ENCODE measurements at regions not wholly inside any gene's neighbourhood (a gene's known extent, or its start where the extent isn't known, plus 50 kb on each side); places are given as distances from the start of the nearest gene placed in this dataset.

DNA sequence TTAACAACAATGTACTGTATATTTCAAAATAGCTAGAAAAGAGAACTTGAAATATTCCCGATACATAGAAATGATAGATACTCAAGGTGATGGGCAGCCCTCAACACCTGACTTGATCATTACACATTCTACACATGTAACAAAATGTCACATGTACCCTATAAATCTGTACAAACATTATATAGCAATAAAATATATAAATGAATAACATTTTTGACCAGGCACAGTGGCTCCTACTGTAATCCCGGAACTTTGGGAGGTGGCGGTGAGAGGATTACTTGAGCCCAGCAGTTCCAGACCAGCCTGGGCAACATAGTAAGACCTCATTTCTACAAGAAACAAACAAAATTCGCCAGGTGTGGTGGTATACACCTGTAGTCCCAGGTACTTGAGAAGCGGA is 659.5 kb upstream of the NRP1 start:
- TF ChIP-seq, protein P1, sequence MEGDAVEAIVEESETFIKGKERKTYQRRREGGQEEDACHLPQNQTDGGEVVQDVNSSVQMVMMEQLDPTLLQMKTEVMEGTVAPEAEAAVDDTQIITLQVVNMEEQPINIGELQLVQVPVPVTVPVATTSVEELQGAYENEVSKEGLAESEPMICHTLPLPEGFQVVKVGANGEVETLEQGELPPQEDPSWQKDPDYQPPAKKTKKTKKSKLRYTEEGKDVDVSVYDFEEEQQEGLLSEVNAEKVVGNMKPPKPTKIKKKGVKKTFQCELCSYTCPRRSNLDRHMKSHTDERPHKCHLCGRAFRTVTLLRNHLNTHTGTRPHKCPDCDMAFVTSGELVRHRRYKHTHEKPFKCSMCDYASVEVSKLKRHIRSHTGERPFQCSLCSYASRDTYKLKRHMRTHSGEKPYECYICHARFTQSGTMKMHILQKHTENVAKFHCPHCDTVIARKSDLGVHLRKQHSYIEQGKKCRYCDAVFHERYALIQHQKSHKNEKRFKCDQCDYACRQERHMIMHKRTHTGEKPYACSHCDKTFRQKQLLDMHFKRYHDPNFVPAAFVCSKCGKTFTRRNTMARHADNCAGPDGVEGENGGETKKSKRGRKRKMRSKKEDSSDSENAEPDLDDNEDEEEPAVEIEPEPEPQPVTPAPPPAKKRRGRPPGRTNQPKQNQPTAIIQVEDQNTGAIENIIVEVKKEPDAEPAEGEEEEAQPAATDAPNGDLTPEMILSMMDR (conservative IDR thresholded peaks at IDR 0.05 in 1 of 2, IDR thresholded peaks at IDR 0.05 in 1 of 2; ENCODE audit: low read depth in 1 of 2, low read length in 2 of 2) = no peak
- no peak for TF ChIP-seq EZH2 (IDR thresholded peaks at IDR 0.05; ENCODE audit: low read length, missing control alignments)
- H3K27me3 ChIP-seq (ENCODE audit: control insufficient read depth, insufficient read depth, low read length) = no peaks in the 10 kb centered on the region
- H3K4me2 ChIP-seq (ENCODE audit: extremely low read depth, insufficient read depth, low read length) = no peak overlapping the region
- no peaks in the 10 kb centered on the region for H3K36me3 ChIP-seq (ENCODE audit: control insufficient read depth, insufficient read depth, low read length)
- H3K79me2 ChIP-seq (ENCODE audit: control insufficient read depth, insufficient read depth, low read length) = no peaks in the 10 kb centered on the region
- H3K9me3 ChIP-seq (ENCODE audit: control insufficient read depth, insufficient read depth, low read depth, low read length) = no peaks in the 10 kb centered on the region
- no peaks in the 10 kb centered on the region for H3K4me1 ChIP-seq (ENCODE audit: control insufficient read depth, extremely low read depth, insufficient read depth, low read length)
- H4K20me1 ChIP-seq (ENCODE audit: control insufficient read depth, extremely low read depth, insufficient read depth, low read length) = no peaks in the 10 kb centered on the region
- H3K9ac ChIP-seq (ENCODE audit: insufficient read depth, low read length) = no peak overlapping the region
- no peak overlapping the region for H2AFZ ChIP-seq (ENCODE audit: low read length)
- DNase-seq (ENCODE audit: low read depth in 2 of 2) = no peak
- H3K27ac ChIP-seq (ENCODE audit: insufficient read depth, low read length) = no peak overlapping the region
- no peak overlapping the region for H3K4me3 ChIP-seq (replicated peaks in 1 of 4; ENCODE audit: control extremely low read depth in 1 of 4, insufficient read depth in 1 of 4, low read depth in 3 of 4, low read length in 4 of 4)

DNA sequence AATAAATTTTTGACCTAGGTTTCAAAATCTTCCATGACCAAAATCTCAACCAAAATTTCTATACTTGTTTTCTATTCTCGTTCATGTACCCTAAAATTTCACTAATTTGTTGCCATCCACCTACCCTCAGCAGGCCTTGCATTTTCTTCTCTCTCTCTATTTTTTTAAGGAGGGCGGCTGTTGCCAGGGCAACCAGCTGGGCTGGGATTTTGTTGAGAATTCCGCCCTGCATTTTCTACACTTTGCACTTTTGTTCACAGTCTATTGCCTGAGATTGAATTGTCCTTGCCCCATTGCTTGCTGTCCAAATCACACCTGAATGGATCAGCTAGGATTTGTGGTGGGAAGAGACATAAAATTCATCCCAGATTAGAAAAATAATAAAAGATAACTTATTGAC is 657.5 kb upstream of the NRP1 start:
- no peak for DNase-seq (ENCODE audit: low read depth in 2 of 2)

DNA sequence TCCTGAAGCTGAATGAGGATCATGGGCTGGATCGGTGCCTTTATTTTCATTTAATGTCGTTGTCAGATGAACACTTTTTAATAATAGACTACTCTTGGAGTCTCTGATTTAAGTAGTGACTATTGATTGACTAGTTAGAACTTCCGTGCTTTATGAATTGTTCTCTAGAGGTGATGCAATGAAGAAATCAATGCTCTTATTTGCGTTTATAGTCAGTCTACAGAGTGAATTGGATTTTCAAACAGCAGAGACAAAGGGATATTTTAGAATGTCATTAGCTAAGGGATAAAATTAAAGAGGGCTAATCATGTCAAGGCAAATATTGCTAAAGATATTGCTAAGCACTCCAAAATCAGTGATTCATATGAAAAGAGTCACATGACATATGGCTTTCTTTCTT is 652.0 kb upstream of the NRP1 start:
- Histone ChIP-seq H3K79me2 (ENCODE audit: control insufficient read depth, insufficient read depth, low read length) (no peaks in the 10 kb centered on the region), H3K4me1 (ENCODE audit: control insufficient read depth, extremely low read depth, insufficient read depth, low read length) (no peaks in the 10 kb centered on the region), H2AFZ (ENCODE audit: low read length) (no peak overlapping the region), H3K9me3 (ENCODE audit: control insufficient read depth, insufficient read depth, low read depth, low read length) (no peaks in the 10 kb centered on the region), H3K27ac (ENCODE audit: insufficient read depth, low read length) (no peak overlapping the region), H3K36me3 (ENCODE audit: control insufficient read depth, insufficient read depth, low read length) (no peaks in the 10 kb centered on the region), H4K20me1 (ENCODE audit: control insufficient read depth, extremely low read depth, insufficient read depth, low read length) (no peaks in the 10 kb centered on the region), H3K4me3 (replicated peaks in 1 of 4; ENCODE audit: control extremely low read depth in 1 of 4, insufficient read depth in 1 of 4, low read depth in 3 of 4, low read length in 4 of 4) (no peak overlapping the region), H3K27me3 (ENCODE audit: control insufficient read depth, insufficient read depth, low read length) (no peaks in the 10 kb centered on the region), H3K9ac (ENCODE audit: insufficient read depth, low read length) (no peak overlapping the region), H3K4me2 (ENCODE audit: extremely low read depth, insufficient read depth, low read length) (no peak overlapping the region)
- DNase-seq (ENCODE audit: low read depth in 2 of 2) = no peak
- TF ChIP-seq, protein P1 (conservative IDR thresholded peaks at IDR 0.05 in 1 of 2, IDR thresholded peaks at IDR 0.05 in 1 of 2; ENCODE audit: low read depth in 1 of 2, low read length in 2 of 2) = no peak
- TF ChIP-seq EZH2 (IDR thresholded peaks at IDR 0.05; ENCODE audit: low read length, missing control alignments) = no peak

More for the DNA sequence above, 657.5 kb upstream of the NRP1 start:
- no peak overlapping the region for H3K4me3 ChIP-seq (replicated peaks in 1 of 4; ENCODE audit: control extremely low read depth in 1 of 4, insufficient read depth in 1 of 4, low read depth in 3 of 4, low read length in 4 of 4)
- no peaks in the 10 kb centered on the region for H3K9me3 ChIP-seq (ENCODE audit: control insufficient read depth, insufficient read depth, low read depth, low read length)
- H3K79me2 ChIP-seq (ENCODE audit: control insufficient read depth, insufficient read depth, low read length) = no peaks in the 10 kb centered on the region
- no peak overlapping the region for H3K27ac ChIP-seq (ENCODE audit: insufficient read depth, low read length)
- no peak overlapping the region for H3K4me2 ChIP-seq (ENCODE audit: extremely low read depth, insufficient read depth, low read length)
- no peaks in the 10 kb centered on the region for H4K20me1 ChIP-seq (ENCODE audit: control insufficient read depth, extremely low read depth, insufficient read depth, low read length)
- H3K36me3 ChIP-seq (ENCODE audit: control insufficient read depth, insufficient read depth, low read length) = no peaks in the 10 kb centered on the region
- TF ChIP-seq, protein P1 (conservative IDR thresholded peaks at IDR 0.05 in 1 of 2, IDR thresholded peaks at IDR 0.05 in 1 of 2; ENCODE audit: low read depth in 1 of 2, low read length in 2 of 2) = no peak
- TF ChIP-seq EZH2 (IDR thresholded peaks at IDR 0.05; ENCODE audit: low read length, missing control alignments) = no peak
- no peak overlapping the region for H2AFZ ChIP-seq (ENCODE audit: low read length)
- no peaks in the 10 kb centered on the region for H3K4me1 ChIP-seq (ENCODE audit: control insufficient read depth, extremely low read depth, insufficient read depth, low read length)
- H3K9ac ChIP-seq (ENCODE audit: insufficient read depth, low read length) = no peak overlapping the region
- H3K27me3 ChIP-seq (ENCODE audit: control insufficient read depth, insufficient read depth, low read length) = no peaks in the 10 kb centered on the region
